ENCODE measurements at regions not wholly inside any gene's neighbourhood (a gene's known extent, or its start where the extent isn't known, plus 50 kb on each side); places are given as distances from the start of the nearest gene placed in this dataset.

DNA sequence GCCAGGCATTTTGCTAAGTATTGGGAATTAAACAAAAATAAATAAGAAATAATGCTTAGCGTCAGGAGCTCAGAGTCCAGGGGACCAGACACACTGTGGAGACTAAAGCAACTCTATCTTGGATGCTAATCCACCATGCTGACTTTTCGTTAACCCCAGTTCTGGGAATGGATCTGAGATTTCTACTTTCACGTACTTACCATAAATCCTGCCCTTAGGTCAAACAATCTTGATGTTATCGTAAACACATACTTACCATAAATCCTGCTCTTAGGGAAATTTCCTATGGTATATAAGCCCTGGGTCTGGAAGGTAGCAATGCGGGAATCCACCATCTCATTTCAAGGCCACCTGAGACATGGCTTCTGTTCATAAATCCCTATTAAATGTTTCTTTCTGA, 204.5 kb upstream of the IGFBP7 start:
- TF ChIP-seq, protein P1, sequence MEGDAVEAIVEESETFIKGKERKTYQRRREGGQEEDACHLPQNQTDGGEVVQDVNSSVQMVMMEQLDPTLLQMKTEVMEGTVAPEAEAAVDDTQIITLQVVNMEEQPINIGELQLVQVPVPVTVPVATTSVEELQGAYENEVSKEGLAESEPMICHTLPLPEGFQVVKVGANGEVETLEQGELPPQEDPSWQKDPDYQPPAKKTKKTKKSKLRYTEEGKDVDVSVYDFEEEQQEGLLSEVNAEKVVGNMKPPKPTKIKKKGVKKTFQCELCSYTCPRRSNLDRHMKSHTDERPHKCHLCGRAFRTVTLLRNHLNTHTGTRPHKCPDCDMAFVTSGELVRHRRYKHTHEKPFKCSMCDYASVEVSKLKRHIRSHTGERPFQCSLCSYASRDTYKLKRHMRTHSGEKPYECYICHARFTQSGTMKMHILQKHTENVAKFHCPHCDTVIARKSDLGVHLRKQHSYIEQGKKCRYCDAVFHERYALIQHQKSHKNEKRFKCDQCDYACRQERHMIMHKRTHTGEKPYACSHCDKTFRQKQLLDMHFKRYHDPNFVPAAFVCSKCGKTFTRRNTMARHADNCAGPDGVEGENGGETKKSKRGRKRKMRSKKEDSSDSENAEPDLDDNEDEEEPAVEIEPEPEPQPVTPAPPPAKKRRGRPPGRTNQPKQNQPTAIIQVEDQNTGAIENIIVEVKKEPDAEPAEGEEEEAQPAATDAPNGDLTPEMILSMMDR (conservative IDR thresholded peaks at IDR 0.05 in 1 of 2, IDR thresholded peaks at IDR 0.05 in 1 of 2; ENCODE audit: extremely low read depth in 1 of 2, insufficient read depth in 1 of 2, low read depth in 1 of 2, low read length in 2 of 2): no peak
- TF ChIP-seq EZH2 (IDR thresholded peaks at IDR 0.05; ENCODE audit: borderline replicate concordance, low read length): no peak
